AG04450 (cell line): ENCODE measurements at regions not wholly inside any gene's neighbourhood (a gene's known extent, or its start where the extent isn't known, plus 50 kb on each side); places are given as distances from the start of the nearest gene placed in this dataset.

ENCODE experiments used
- CTCF ChIA-PET: fragments of 300-600, 350-600 bp; formaldehyde crosslinking; extraction: SDS; loops from one replicate; lab custom pipeline; 2022; ENCODE audit warnings: antibody characterized with exemption, inconsistent platforms; lab: Charles Lee
- POLR2A ChIA-PET: fragments of 350-600 bp; formaldehyde crosslinking; extraction: SDS; loops from one replicate; lab custom pipeline; 2021; ENCODE audit warnings: antibody characterized with exemption, inconsistent platforms; lab: Yijun Ruan, JAX
- DNase-seq: peaks from one replicate; pipeline ENCODE4 v3.0.0-alpha.2; 2011; ENCODE audit warnings: low read depth, low spot score
- H3K27ac ChIP-seq: one replicate; pipeline ENCODE4 v1.5.1; 2012; ENCODE audit warnings: low read depth, low read length, control low read depth
- H3K27me3 ChIP-seq: one replicate; pipeline ENCODE4 v1.6.0; 2012; ENCODE audit warnings: low read length; ENCODE audit not compliant: control insufficient read depth, insufficient read depth
- H3K4me3 ChIP-seq: 2 replicates; pipeline ENCODE4 v1.5.1; 2011; ENCODE audit warnings: mild to moderate bottlenecking, low read depth, low read length, control low read depth
- H3K9me3 ChIP-seq: 2 replicates; pipeline ENCODE4 v1.5.1; 2012; ENCODE audit warnings: low read length; ENCODE audit not compliant: control insufficient read depth, insufficient read depth
- CTCF ChIP-seq: IDR thresholded peaks from 2 replicates; pipeline ENCODE4 v1.5.1; 2011; ENCODE audit warnings: low read depth, low read length, control low read depth, inconsistent platforms

GRCh38 chr3:81170298-81170697 is 591.1 kb downstream of the GBE1 start:
- ChIA-PET CTCF (interaction anchor here (0.6 kb wide), 1 partner anchor 50 kb away, joined by 3 read pairs; no protein-coding TSS in a partner anchor), POLR2A (no interaction called here)
- Histone ChIP-seq H3K4me3 (no peak overlapping the region), H3K27ac (no peak overlapping the region), H3K9me3 (no peaks in the 10 kb centered on the region), H3K27me3 (no peaks in the 10 kb centered on the region)
- no peak for TF ChIP-seq CTCF
- DNase-seq = no peak

- TF ChIP-seq CTCF = no peak
- H3K9me3 ChIP-seq = no peaks in the 10 kb centered on the region
- CTCF ChIA-PET = no interaction called here
- H3K27ac ChIP-seq = no peak overlapping the region
- no peak for DNase-seq
- no peak overlapping the region for H3K4me3 ChIP-seq
- H3K27me3 ChIP-seq = no peaks in the 10 kb centered on the region
- POLR2A ChIA-PET = no interaction called here
Measured at GRCh38 chr3:81164806-81165205, 596.6 kb downstream of the GBE1 start.

DNA sequence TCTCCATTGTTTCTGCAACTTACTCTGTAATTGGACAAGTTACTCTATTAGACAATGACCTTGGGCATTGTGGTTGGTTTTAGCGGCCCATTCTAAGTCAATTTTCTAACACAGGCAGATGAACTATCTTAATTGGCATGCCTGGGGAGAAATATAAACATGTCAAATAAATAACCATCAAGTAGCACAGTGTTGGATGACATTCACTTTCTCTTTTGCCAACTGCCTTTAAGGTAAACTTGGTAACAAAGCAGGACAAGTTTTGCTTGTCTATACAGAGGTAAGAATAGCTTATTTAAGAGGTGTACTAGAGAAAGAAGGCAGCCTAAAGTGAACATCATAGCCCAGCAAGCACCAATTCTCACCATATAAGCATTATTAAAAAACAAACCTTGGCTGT is 599.6 kb downstream of the GBE1 start:
- Histone ChIP-seq H3K9me3 (no peaks in the 10 kb centered on the region; the same call in 1 of the 2 replicates), H3K27me3 (no peaks in the 10 kb centered on the region), H3K27ac (no peak overlapping the region), H3K4me3 (no peak overlapping the region)
- POLR2A ChIA-PET = no interaction called here
- CTCF ChIA-PET = no interaction called here
- no peak for DNase-seq
- TF ChIP-seq CTCF = no peak

DNA sequence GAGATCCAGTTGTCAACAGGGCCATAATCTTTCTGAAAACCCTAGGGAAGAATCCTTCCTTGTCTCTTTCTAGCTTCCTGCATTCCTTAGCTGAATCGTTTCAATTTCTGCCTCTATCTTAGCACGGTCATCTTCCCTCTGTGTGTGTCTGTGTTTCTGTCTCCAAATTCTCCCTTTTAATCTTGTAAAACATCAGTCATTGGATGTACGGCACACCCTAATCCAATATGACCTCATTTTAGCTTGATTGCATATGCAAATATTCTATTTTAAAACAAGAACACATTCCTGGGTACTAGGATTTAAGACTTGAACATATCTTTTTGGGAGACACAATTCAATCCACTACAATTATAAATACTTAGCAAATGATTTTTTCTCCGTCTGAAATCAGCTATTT is 600.3 kb downstream of the GBE1 start:
- Histone ChIP-seq H3K27me3 (no peaks in the 10 kb centered on the region), H3K4me3 (no peak overlapping the region), H3K27ac (no peak overlapping the region), H3K9me3 (no peaks in the 10 kb centered on the region; the same call in 1 of the 2 replicates)
- POLR2A ChIA-PET = no interaction called here
- CTCF ChIA-PET = no interaction called here
- no peak for TF ChIP-seq CTCF
- no peak for DNase-seq

DNA sequence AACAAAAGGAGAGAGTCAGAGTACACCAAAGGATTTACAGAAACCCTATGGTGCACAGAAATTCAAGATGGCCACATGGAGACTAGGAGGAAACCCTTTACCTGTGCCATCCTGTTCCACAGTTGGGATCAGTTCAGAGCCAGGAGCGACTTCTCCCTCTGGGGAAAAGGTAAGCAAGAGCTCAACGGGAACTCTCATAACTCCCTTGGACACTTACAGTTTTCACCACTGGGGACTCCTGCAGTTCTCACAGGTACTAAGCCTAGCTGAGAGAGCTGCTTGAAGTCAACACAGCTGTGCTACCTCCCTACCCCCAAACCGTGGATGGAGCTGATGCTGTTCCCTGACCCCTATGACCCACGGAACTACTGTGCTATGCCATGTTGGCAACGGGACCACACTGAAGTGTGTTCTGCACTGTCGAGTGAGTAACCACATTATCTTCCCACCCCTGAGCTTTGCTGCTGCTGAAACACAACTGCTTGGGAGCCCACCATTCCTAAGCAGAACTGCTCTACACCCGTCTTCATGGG is 606.8 kb downstream of the GBE1 start:
- H3K27me3 ChIP-seq = no peaks in the 10 kb centered on the region
- DNase-seq = no peak
- H3K9me3 ChIP-seq = no peaks in the 10 kb centered on the region; the same call in 1 of the 2 replicates
- no peak for TF ChIP-seq CTCF
- ChIA-PET CTCF (no interaction called here), POLR2A (no interaction called here)
- no peak overlapping the region for H3K4me3 ChIP-seq
- H3K27ac ChIP-seq = no peak overlapping the region
